Erythroblast (primary cell): ENCODE measurements at regions not wholly inside any gene's neighbourhood (a gene's known extent, or its start where the extent isn't known, plus 50 kb on each side); places are given as distances from the start of the nearest gene placed in this dataset.

Experiments used
- GATA1 ChIP-seq: IDR thresholded peaks from 2 replicates; pipeline ENCODE4 v1.6.1; 2011; ENCODE audit warnings: low read depth, mild to moderate bottlenecking, control low read depth, low read length, moderate library complexity
- POLR2A ChIP-seq: IDR thresholded peaks from 2 replicates; pipeline ENCODE4 v1.6.1; 2011; ENCODE audit warnings: mild to moderate bottlenecking, low read length

- TF ChIP-seq POLR2A = no peak
- no peak for TF ChIP-seq GATA1
Observed at GRCh38 chr1:193927550-193927949, 741.1 kb upstream of the B3GALT2 start.
